HG02642 (cell line): ENCODE measurements at regions not wholly inside any gene's neighbourhood (a gene's known extent, or its start where the extent isn't known, plus 50 kb on each side); places are given as distances from the start of the nearest gene placed in this dataset.

Experiments used
- ATAC-seq: cut with Tn5 transposase; IDR thresholded peaks from one replicate; pipeline ENCODE4 v1.9.1; 2021; ENCODE audit warnings: mild to moderate bottlenecking; ENCODE audit not compliant: unreplicated experiment, poor library complexity

DNA sequence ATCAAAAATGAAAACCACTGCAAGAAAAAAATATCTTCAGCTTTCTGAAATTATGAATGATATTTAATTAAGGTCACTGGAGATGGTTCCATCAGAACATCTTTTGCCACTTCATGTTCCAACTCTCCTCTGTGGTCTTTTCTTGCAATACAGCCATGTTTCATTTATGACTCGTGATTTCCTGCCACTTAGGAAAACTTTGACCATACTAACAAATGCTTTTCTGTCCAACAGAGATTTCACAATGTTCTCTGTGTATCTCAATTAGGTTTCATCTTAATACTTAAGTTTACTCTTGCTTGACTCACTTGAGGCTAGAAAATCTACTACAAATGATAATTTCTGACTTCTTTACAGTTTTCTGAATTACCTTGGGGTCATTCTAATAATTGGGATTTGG is 330.9 kb downstream of the CXXC4 start:
- ATAC-seq, result no peak

DNA sequence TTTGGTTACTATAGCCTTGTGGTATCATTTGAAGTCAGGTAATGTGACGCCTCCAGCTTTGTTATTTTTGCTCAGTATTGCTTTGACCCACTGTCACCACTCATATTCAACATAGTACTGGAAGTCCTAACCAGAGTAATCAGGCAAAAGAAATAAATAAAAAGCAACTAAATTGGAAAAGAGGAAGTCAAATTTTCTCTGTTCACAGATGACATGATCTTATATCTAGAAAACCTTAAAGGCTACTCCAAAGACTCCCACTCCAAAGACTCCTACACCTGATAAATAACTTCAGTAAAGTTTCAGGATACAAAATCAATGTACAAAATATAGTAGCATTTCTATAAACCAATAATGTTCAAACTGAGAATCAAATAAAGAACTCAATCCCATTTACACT is 348.6 kb downstream of the CXXC4 start:
- ATAC-seq, result no peak

DNA sequence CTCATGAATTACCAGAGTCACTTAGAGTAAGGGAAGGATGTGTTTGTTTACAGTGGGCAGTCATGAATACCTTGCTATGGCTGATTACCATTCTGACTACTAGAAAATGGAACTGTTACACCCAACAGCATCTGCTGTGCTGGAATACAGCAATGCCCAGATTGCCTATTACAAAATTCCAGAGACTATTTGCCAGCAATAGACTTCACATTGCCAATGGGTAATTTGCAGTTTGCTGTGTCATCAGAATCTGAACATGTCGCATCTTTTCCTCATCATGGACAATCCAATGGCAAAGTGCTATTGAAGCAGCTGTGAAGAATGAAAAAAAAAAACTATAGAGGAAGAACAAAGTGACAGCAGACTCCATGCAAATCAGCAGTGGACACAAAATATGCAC is 356.6 kb downstream of the CXXC4 start:
- ATAC-seq, result no peak

DNA sequence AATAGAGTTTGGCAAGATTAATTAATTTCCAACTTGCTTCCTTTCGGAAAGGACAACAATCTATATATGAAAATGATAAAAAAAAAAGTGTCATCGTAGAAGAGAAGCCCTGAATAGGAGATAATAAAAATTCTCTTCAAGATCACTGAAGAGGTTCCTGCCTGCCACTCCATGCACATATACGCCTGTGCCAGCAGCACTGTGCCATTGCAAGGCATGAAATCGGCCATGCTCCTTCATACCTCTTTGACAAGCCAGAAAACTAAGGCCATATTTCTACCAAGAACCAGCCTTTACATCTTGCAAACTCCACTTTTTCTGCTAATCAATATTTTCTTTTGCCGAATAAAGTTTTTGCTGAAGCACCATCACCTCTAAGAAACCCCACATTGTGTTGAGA is 365.5 kb downstream of the CXXC4 start:
- no peak for ATAC-seq

DNA sequence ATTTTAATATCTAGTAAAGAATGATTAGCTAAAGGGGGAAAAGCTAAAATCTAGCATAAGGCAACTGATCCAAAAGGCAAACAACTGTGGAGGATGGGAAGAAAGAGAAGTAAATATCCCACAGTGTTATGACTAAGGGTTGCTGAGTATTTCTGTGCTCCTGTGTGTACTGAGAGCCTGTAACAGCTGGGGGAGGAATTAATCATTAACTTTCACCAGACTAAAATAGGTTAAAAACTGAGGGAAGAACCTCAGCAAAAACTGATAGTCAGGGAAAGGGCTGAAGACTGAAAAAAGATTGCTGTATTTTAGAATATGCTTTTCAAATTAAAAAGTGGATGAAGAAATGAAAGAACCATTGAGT is 365.9 kb downstream of the CXXC4 start:
- ATAC-seq, result no peak

DNA sequence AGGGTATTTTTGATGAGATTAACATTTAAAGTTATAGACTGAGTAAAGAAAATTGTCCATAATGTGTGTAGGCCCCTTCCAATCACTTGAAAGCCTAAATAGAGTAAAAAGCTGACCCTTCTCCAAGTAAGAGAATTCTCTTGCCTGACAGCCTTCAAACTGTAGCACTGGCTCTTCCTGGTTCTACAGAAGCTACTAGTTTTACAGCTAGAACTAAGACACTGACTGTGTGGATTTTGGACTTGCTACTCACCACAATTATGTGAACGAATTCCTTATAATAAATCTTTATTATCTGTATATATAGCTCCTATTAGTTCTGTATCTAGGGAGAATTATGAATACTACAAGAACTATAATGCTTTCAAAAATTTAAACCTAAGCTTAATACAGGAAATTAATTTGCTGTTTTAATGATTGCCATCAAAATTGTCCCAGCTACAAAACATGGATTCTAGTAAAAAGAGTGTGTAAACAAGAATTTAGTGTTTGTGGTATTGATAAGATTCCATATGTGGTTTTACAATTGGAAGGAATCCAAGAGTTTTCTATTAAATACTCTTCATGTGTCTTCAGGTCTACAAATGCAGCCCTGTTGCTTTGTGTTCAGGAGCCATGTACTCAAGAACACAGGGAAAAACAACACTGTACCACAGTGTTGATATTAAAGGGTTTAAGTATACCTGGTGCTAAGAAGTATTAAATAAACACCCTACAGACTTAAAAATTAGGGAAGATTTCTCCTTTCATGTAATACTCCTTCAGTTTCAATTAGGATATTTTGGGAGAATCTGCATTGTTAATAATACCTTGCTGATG is 366.5 kb downstream of the CXXC4 start:
- no peak for ATAC-seq

DNA sequence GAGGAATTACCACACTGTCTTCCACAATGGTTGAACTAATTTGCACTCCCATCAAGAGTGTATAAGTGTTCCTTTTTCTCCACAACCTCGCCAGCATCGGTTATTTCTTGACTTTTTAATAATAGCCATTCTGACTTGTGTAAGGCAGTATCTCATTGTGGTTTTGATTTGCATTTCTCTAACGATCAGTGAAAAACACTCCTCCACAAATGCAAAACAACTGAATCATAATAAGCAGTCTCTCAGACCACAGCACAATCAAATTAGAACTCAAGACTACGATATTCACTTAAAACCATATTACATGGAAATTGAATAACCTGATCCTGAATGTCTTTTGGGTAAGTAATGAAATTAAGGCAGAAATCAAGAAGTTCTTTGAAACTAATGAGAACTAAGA is 371.7 kb downstream of the CXXC4 start:
- no peak for ATAC-seq

DNA sequence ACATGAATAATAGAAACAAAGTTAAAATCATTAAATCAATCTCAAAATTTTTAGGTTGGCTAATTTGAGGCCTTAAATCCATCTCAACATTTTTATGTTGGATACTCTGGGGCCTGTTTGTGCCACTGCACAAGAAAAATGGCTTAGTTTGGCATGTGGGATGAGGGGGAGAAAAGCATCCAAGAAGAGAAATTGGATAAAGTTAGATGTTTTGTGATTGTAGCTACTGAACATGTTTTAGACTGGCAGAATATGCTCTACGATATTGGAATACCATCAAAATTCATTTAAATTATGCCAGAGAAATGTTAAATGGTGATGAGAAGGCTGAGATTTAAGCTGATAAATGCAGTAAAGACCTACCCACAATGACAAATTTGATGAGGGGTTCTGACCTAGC is 376.9 kb downstream of the CXXC4 start:
- ATAC-seq, result no peak

DNA sequence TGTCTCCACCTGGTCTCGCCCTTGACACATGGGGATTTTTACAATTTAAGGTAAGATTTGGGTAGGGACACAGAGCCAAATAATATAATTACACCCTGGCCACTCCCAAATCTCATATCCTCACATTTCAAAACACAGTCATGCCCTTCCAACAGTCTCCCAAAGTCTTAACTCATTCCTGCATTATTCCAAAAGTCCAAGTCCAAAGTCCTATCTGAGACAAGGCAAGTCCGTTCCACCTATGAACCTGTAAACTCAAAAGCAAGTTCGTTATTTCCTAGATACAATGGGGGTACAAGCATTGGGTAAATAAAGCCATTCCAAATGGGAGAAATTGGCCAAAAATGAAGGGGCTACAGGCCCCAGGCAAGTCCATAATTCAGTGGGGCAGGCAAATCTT is 380.8 kb downstream of the CXXC4 start:
- ATAC-seq, result no peak

DNA sequence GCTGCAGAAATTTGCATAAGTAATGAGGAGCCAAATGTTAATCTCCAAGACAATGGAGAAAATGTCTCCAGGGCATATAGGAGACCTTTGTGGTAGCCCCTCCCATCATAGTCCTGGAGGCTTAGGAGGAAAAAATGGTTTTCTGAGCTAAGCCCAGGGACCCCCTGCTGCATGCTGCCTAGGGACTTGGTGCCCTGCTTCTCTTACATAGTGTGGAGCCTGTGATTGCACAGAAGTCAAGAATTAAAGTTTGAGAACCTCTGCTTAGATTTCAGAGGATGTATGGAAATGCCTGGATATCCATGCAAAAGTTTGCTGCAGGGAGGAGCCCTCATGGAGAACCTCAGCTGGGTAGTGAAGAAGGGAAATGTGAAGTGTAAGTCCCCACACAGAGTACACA is 379.4 kb upstream of the TACR3 start:
- no peak for ATAC-seq

DNA sequence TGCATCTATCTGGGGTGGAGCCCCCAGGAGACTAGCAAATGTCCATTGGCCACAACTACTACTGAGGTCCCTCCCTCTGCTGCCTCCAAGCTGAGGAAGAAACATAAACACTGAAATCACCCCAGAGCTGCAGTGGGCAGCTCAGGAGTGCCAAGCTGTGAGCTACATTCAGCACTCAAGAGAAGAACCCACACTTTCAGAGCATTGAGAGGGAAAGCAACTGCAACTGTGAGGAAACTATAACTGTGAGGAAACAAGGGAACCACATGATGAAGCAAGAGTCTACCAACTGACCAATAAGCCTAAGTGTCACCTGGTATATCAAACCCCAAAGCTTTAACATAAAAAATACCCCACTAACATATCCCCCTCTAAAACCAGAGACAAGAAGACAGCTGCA is 373.5 kb upstream of the TACR3 start:
- ATAC-seq, result no peak

DNA sequence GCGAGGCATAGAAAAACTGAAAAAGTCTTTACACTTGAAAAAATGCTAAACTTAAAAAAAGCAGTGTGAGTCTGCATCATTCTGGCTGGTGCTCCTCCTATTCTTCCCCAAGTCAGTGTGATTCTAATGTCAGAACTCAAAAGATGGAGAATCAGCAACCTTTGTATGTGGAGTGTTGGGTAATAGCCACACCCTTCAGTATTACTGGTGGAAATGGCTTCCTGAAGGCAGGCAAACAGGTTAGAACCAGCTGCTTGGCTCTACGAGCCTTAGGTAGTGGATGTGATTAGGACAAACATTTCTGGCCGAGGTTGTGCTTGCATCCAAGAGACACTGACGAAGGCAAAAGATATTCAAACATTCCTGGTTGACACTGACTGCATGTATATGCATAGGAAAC is 353.4 kb upstream of the TACR3 start:
- no peak for ATAC-seq

DNA sequence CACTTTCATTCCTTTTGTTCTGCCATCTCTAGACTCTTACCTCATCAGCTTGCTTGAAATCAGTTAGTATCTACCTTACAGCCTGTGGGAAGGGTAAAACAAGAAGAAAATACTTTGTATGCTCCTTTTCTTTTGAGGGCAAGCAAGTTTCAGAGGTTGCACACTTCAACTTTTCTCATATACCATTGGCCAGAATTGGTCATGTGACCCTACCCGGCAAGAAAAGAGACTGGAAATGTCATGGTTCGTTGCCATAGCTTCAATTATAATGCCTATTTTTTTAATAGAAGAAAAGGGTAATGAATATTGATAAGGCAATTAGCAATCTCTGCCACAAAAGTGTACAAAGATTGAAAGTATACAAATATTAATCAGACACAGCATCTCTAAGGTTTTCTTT is 346.7 kb upstream of the TACR3 start:
- ATAC-seq, result no peak

DNA sequence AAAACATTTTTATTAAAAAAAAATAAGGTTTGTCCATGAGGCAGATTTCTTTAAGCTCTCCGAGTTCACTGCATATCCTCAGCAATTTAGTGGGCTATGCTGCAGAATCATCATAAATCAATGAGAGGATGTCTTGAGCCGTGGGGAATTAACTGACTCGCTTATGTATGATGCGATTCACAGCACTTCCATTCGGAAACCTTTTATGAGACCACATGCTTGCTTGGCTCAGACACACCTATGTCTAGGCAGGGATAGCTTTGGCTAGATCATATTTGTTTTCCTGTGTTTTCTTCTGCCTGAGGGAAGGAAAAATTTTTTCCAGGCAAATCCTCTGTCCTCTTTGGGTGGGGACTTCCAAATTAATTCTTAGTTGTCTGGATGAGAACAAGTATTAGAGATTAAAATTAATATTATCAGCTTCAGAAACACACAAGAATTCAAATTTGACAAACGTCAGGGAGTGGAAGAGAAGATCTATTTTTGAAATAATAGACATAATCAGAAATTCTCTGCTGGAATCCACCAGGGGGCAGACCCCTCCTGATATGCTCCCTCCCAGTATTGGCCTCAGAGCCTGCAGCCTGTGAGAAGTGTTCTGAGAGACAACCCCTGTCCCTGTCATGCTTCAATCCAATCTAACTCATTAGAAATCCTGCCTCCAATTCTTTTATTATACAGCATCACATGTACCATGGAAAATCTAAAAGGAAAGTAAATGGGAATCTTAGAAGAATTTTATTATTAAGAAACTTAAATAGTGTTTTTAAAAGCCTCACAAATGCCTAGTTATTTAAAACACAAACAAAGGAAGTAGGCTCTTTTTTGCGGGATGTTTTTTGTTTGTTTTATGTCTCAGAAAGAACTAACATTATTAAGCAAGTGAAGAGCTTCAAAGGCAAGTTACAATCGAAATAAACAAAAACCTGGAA is 345.1 kb upstream of the TACR3 start:
- peak; percentile 91 for ATAC-seq

DNA sequence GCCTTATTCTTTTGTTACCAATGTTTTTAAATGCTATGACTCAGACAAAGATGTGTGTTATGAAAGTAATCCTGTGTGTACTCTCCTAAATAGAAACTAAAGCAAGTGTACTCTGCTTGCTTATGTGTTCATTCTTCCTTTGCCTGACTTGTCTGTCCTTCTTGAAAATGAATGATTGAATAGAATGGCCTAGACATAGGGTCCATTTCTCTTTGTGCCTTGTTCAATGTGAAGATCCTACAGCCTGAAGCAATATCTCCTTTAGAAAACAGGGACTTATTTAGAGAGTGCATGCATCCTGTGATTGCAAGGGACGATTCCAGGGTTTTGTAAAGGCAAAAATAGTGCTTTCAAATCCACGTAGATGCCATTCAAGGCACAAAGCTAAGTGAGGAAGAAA is 343.6 kb upstream of the TACR3 start:
- no peak for ATAC-seq

DNA sequence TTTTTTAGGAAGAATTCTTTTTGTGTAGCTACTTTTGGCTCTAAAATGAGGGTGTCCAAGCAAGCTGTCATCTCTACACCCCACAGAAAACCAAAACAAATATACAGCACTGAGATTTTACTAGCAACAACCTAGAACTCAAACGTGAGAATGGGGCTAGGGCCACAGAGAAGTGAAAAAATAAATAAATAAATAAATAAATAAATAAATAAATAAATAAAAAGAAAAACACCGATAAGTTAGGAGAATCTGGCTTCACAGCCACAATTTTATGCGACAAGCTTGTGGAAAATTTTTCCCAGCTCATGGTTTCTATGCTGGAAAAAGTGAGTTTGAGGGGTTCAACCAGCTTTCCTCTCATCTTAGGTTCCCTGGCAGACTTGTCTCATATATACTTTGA is 324.6 kb upstream of the TACR3 start:
- no peak for ATAC-seq

DNA sequence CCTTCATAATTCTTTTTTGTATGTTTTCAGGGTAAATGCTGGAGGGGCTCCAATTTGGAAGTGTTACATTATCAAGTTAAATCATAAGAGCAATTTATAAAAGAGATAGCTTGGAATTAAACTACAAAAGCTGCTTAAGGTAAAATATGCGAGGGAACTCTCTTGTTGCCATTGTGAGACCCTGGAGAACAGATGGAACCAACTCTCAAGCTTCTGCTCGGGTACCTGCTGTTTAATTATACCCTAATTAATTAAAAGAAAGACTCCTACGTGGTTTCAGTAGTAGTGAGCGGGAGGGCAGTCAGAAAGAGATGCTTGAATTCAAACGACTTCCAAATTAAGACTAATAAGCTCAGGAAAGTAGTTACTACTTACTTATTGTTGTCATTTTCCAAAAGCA is 313.1 kb upstream of the TACR3 start:
- no peak for ATAC-seq

DNA sequence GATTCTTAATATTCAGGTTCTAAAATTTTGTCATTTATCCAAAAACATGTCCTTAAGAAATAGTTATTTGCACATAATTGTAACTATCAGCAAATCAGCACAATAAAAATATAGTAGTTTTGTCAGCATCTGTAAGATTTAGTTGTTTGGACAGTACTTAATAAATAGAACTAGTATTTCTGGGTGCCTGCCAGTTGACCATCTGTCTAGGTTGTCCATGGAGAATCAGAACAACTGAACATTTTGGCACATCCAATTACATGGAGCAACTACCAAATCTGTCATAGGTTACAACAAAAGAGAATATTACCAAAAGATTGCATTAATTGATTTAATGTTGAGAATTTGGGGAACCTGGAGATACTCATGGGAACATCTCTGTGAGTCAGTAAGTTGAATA is 305.5 kb upstream of the TACR3 start:
- ATAC-seq, result no peak

DNA sequence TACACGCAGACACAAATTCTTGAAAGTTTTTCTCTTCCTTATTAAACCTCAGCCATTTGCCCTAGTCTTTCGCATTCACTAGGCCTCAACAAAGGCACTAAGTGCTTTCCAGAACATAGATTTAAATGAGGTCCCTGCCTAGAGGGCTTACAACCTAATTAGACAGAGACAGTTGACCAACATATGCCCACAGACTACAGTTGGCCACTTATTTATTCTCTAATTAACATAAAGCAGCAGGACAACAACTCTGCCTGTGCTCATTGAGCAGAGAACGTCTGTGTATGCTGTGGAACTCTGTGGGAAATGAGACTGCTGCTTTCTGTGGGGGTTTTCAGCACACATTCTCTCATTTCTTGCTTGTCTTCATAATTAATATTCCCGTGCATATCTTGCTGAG is 303.0 kb upstream of the TACR3 start:
- no peak for ATAC-seq

DNA sequence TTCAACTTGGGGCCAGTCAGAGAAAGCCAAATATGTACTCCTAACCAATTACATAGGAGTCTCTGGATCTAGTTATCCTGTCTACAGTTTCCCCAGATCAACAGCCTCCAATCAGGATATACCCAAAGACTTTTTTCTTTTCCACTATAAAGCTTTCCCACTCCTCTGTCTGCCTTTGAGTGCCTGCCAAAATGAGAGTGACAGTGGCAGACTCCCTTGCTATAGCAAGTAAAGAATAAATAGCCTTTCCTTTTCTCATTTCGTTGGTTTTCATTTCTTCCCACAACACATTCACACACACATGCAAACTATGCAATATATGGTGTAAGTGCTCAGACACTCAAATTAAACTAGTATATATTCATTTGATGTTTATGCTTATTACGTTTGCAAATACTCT is 302.4 kb upstream of the TACR3 start:
- ATAC-seq, result no peak

DNA sequence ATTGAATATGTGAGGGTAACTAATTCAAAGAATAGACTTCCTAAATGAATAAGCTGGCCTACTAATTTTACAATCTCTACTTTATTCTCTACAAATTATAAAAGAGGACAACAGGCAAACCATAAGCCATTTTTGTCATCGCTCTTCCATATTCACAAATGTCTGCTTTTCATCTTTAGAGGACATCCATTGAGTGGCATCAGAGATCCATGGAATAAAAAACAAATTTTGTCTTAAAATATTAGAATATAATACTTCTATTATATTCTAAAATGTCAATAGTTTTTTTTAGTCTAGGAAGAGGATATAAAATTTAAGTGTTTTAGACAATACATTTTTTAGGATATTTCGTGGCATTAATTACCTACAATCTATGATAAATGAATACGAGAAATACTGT is 300.9 kb upstream of the TACR3 start:
- ATAC-seq, result no peak

DNA sequence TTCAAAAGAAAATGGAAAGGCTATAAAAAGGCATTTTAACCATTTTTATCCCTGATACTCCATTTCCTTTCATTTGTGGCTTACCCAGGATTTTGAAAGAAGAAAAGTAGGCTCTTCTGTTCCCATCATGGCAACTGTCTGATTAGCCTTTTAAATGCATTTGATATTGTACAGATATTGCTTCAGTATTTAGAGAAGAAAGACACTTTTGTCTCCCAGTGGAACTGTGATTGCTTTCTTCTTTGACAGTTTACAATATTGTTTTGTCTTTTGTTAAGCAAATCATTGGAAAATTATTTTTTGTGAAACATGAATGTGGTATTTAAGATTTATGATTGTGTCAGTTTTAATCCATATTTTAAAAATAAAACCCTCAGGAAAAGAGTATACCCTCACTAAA is 297.4 kb upstream of the TACR3 start:
- no peak for ATAC-seq
